ENCODE measurements at regions not wholly inside any gene's neighbourhood (a gene's known extent, or its start where the extent isn't known, plus 50 kb on each side); places are given as distances from the start of the nearest gene placed in this dataset.
A peak's percentile ranks its signal among the peaks of the same experiment; 100 is the strongest.
"Not testable (repeated sequence)": the region's sequence is repeated elsewhere in the genome, so short reads cannot be mapped to it uniquely, and the experiment has no call there.

GRCh38 chr6:94785514-94785913 lies 791.8 kb upstream of the MANEA start:
- Histone ChIP-seq H3K4me1 (ENCODE audit: control insufficient read depth, extremely low read depth, insufficient read depth, low read length) (no peaks in the 10 kb centered on the region), H3K79me2 (ENCODE audit: control insufficient read depth, insufficient read depth, low read length) (no peaks in the 10 kb centered on the region), H3K9ac (ENCODE audit: control insufficient read depth, extremely low read depth, insufficient read depth, low read length) (no peak overlapping the region), H3K4me2 (ENCODE audit: control insufficient read depth, extremely low read depth, insufficient read depth, low read depth, low read length) (no peak overlapping the region), H3K9me3 (ENCODE audit: control insufficient read depth, low read depth, low read length) (no peaks in the 10 kb centered on the region), H3K27me3 (ENCODE audit: control insufficient read depth, extremely low read depth, insufficient read depth, low read length) (no peaks in the 10 kb centered on the region), H3K4me3 (ENCODE audit: control insufficient read depth in 2 of 3, extremely low read depth in 1 of 3, insufficient read depth in 2 of 3, low read depth in 1 of 3, low read length in 3 of 3) (no peak overlapping the region), H4K20me1 (ENCODE audit: control insufficient read depth, extremely low read depth, insufficient read depth, low read length) (no peaks in the 10 kb centered on the region), H3K9me1 (ENCODE audit: control insufficient read depth, extremely low read depth, insufficient read depth, low read length) (no peaks in the 10 kb centered on the region), H3K36me3 (ENCODE audit: control insufficient read depth in 2 of 2, extremely low read depth in 1 of 2, insufficient read depth in 2 of 2, low read length in 2 of 2) (no peaks in the 10 kb centered on the region), H2AFZ (ENCODE audit: control insufficient read depth, low read length) (peak overlapping the region; percentile 12), H3K27ac (ENCODE audit: control insufficient read depth, insufficient read depth, low read length) (no peak overlapping the region)
- FAIRE-seq (no peak), DNase-seq (ENCODE audit: low read depth, low spot score) (no peak)
- dilution Hi-C loops (cut with MboI; ENCODE audit: extremely low pct_ligation_motif_present, low sequenced_read_pairs): no loop called here
- TF ChIP-seq, protein P1, sequence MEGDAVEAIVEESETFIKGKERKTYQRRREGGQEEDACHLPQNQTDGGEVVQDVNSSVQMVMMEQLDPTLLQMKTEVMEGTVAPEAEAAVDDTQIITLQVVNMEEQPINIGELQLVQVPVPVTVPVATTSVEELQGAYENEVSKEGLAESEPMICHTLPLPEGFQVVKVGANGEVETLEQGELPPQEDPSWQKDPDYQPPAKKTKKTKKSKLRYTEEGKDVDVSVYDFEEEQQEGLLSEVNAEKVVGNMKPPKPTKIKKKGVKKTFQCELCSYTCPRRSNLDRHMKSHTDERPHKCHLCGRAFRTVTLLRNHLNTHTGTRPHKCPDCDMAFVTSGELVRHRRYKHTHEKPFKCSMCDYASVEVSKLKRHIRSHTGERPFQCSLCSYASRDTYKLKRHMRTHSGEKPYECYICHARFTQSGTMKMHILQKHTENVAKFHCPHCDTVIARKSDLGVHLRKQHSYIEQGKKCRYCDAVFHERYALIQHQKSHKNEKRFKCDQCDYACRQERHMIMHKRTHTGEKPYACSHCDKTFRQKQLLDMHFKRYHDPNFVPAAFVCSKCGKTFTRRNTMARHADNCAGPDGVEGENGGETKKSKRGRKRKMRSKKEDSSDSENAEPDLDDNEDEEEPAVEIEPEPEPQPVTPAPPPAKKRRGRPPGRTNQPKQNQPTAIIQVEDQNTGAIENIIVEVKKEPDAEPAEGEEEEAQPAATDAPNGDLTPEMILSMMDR (optimal IDR thresholded peaks at IDR 0.05 in 1 of 3, IDR thresholded peaks at IDR 0.05 in 1 of 3, conservative IDR thresholded peaks at IDR 0.05 in 1 of 3; ENCODE audit: extremely low read depth in 1 of 3, insufficient read depth in 2 of 3, low read length in 3 of 3): no peak
- TF ChIP-seq EZH2 (IDR thresholded peaks at IDR 0.05; ENCODE audit: low read length): no peak

DNA sequence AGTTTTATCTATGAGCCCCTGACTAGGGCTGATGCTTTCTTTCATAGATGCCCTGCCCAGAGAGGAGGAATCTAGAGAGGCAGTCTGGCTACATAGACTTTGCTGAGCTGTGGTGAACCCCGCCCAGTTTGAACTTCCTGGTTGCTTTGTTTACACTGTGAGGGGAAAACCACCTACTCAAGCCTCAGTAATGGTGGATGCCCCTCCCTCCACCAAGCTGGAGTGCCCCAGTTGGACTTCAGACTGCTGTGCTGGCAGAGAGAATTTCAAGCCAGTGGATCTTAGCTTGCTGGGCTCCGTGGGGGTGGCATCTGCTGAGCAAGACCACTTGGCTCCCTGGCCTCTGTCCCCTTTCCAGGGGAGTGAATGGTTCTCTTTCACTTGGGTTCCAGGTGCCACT lies 792.3 kb upstream of the MANEA start:
- H3K4me2 ChIP-seq (ENCODE audit: control insufficient read depth, extremely low read depth, insufficient read depth, low read depth, low read length); H3K4me3 ChIP-seq (ENCODE audit: control insufficient read depth in 2 of 3, extremely low read depth in 1 of 3, insufficient read depth in 2 of 3, low read depth in 1 of 3, low read length in 3 of 3); FAIRE-seq; H3K4me1 ChIP-seq (ENCODE audit: control insufficient read depth, extremely low read depth, insufficient read depth, low read length); H3K27me3 ChIP-seq (ENCODE audit: control insufficient read depth, extremely low read depth, insufficient read depth, low read length); H4K20me1 ChIP-seq (ENCODE audit: control insufficient read depth, extremely low read depth, insufficient read depth, low read length); H3K36me3 ChIP-seq (ENCODE audit: control insufficient read depth in 2 of 2, extremely low read depth in 1 of 2, insufficient read depth in 2 of 2, low read length in 2 of 2); H3K9ac ChIP-seq (ENCODE audit: control insufficient read depth, extremely low read depth, insufficient read depth, low read length); H3K9me3 ChIP-seq (ENCODE audit: control insufficient read depth, low read depth, low read length); DNase-seq (ENCODE audit: low read depth, low spot score); H3K27ac ChIP-seq (ENCODE audit: control insufficient read depth, insufficient read depth, low read length); H3K9me1 ChIP-seq (ENCODE audit: control insufficient read depth, extremely low read depth, insufficient read depth, low read length); dilution Hi-C loops (cut with MboI; ENCODE audit: extremely low pct_ligation_motif_present, low sequenced_read_pairs); H3K79me2 ChIP-seq (ENCODE audit: control insufficient read depth, insufficient read depth, low read length): not testable (repeated sequence)
- H2AFZ ChIP-seq (ENCODE audit: control insufficient read depth, low read length): peak overlapping the region; percentile 12

GRCh38 chr6:94769197-94769596 lies 808.1 kb upstream of the MANEA start:
- TF ChIP-seq EZH2 (IDR thresholded peaks at IDR 0.05; ENCODE audit: low read length): no peak
- TF ChIP-seq, protein P1 (optimal IDR thresholded peaks at IDR 0.05 in 1 of 3, IDR thresholded peaks at IDR 0.05 in 1 of 3, conservative IDR thresholded peaks at IDR 0.05 in 1 of 3; ENCODE audit: extremely low read depth in 1 of 3, insufficient read depth in 2 of 3, low read length in 3 of 3): no peak
- dilution Hi-C loops (cut with MboI; ENCODE audit: extremely low pct_ligation_motif_present, low sequenced_read_pairs): no loop called here
- H3K9me3 ChIP-seq (ENCODE audit: control insufficient read depth, low read depth, low read length): no peaks in the 10 kb centered on the region

More at GRCh38 chr6:94769197-94769596, 808.1 kb upstream of the MANEA start:
- Histone ChIP-seq H3K9ac (ENCODE audit: control insufficient read depth, extremely low read depth, insufficient read depth, low read length) (no peak overlapping the region), H3K36me3 (ENCODE audit: control insufficient read depth in 2 of 2, extremely low read depth in 1 of 2, insufficient read depth in 2 of 2, low read length in 2 of 2) (no peaks in the 10 kb centered on the region), H3K79me2 (ENCODE audit: control insufficient read depth, insufficient read depth, low read length) (no peaks in the 10 kb centered on the region), H3K27ac (ENCODE audit: control insufficient read depth, insufficient read depth, low read length) (no peak overlapping the region), H3K27me3 (ENCODE audit: control insufficient read depth, extremely low read depth, insufficient read depth, low read length) (no peaks in the 10 kb centered on the region), H3K4me1 (ENCODE audit: control insufficient read depth, extremely low read depth, insufficient read depth, low read length) (no peaks in the 10 kb centered on the region), H3K9me1 (ENCODE audit: control insufficient read depth, extremely low read depth, insufficient read depth, low read length) (no peaks in the 10 kb centered on the region), H4K20me1 (ENCODE audit: control insufficient read depth, extremely low read depth, insufficient read depth, low read length) (no peaks in the 10 kb centered on the region), H3K4me2 (ENCODE audit: control insufficient read depth, extremely low read depth, insufficient read depth, low read depth, low read length) (no peak overlapping the region), H3K4me3 (ENCODE audit: control insufficient read depth in 2 of 3, extremely low read depth in 1 of 3, insufficient read depth in 2 of 3, low read depth in 1 of 3, low read length in 3 of 3) (no peak overlapping the region), H2AFZ (ENCODE audit: control insufficient read depth, low read length) (no peak overlapping the region)
- FAIRE-seq (no peak), DNase-seq (ENCODE audit: low read depth, low spot score) (no peak)
